LHCN-M2 (cell line): ENCODE measurements at regions not wholly inside any gene's neighbourhood (a gene's known extent, or its start where the extent isn't known, plus 50 kb on each side); places are given as distances from the start of the nearest gene placed in this dataset.
A peak's percentile ranks its signal among the peaks of the same experiment; 100 is the strongest.
"Not testable (repeated sequence)": the region's sequence is repeated elsewhere in the genome, so short reads cannot be mapped to it uniquely, and the experiment has no call there.

Experiments used
- DNase-seq: peaks from one replicate; pipeline ENCODE4 v3.0.0-alpha.2; 2012; ENCODE audit warnings: low read depth

- no peak for DNase-seq
These were observed 94.4 kb upstream of the FGGY start for GRCh38 chr1:59202455-59202854.

- DNase-seq = no peak
These were observed 92.9 kb upstream of the FGGY start for GRCh38 chr1:59204001-59204400.

GRCh38 chr1:59206616-59207015 is 90.3 kb upstream of the FGGY start:
- not testable (repeated sequence) for DNase-seq

- not testable (repeated sequence) for DNase-seq
These were observed 86.5 kb upstream of the FGGY start for GRCh38 chr1:59210430-59210829.

- no peak for DNase-seq
These were observed 84.2 kb upstream of the FGGY start for GRCh38 chr1:59212706-59213105.

GRCh38 chr1:59214248-59215208 is 82.4 kb upstream of the FGGY start:
- peak; percentile 32 for DNase-seq

GRCh38 chr1:59215766-59216291 is 81.1 kb upstream of the FGGY start:
- DNase-seq = peak; percentile 53

- DNase-seq = not testable (repeated sequence)
These were observed 79.5 kb upstream of the FGGY start for GRCh38 chr1:59217439-59217838.

GRCh38 chr1:59218521-59219236 is 78.2 kb upstream of the FGGY start:
- peak; percentile 37 for DNase-seq

- DNase-seq = no peak
These were observed 77.0 kb upstream of the FGGY start for GRCh38 chr1:59219916-59220315.

GRCh38 chr1:59220356-59220755 is 76.5 kb upstream of the FGGY start:
- DNase-seq = peak; percentile 69

- no peak for DNase-seq
These were observed 73.7 kb upstream of the FGGY start for GRCh38 chr1:59223198-59223597.

- DNase-seq = peak; percentile 74
These were observed 72.8 kb upstream of the FGGY start for GRCh38 chr1:59223989-59224634.

GRCh38 chr1:59225594-59226316 is 71.1 kb upstream of the FGGY start:
- no peak for DNase-seq

GRCh38 chr1:59229138-59229537 is 67.8 kb upstream of the FGGY start:
- peak; percentile 67 for DNase-seq

GRCh38 chr1:59230622-59231021 is 66.3 kb upstream of the FGGY start:
- no peak for DNase-seq

GRCh38 chr1:59232216-59232615 is 64.7 kb upstream of the FGGY start:
- no peak for DNase-seq

- DNase-seq = no peak
These were observed 63.5 kb upstream of the FGGY start for GRCh38 chr1:59233444-59233843.

- no peak for DNase-seq
These were observed 60.0 kb upstream of the FGGY start for GRCh38 chr1:59236721-59237545.

- no peak for DNase-seq
These were observed 59.0 kb upstream of the FGGY start for GRCh38 chr1:59237900-59238299.
